Activated CD4-positive, alpha-beta T cell treated with anti-CD3 and anti-CD28 coated beads, Interleukin-2, Interleukin-4, amounts not matched to agents 100 ng/mL and 50 ng/mL, durations not matched to agents 16 hours and 8 hours (primary cell): ENCODE measurements at regions not wholly inside any gene's neighbourhood (a gene's known extent, or its start where the extent isn't known, plus 50 kb on each side); places are given as distances from the start of the nearest gene placed in this dataset.

Experiments
- DNase-seq: peaks from one replicate; pipeline ENCODE4 v3.0.0-alpha.2; 2020; ENCODE audit warnings: low spot score

DNA sequence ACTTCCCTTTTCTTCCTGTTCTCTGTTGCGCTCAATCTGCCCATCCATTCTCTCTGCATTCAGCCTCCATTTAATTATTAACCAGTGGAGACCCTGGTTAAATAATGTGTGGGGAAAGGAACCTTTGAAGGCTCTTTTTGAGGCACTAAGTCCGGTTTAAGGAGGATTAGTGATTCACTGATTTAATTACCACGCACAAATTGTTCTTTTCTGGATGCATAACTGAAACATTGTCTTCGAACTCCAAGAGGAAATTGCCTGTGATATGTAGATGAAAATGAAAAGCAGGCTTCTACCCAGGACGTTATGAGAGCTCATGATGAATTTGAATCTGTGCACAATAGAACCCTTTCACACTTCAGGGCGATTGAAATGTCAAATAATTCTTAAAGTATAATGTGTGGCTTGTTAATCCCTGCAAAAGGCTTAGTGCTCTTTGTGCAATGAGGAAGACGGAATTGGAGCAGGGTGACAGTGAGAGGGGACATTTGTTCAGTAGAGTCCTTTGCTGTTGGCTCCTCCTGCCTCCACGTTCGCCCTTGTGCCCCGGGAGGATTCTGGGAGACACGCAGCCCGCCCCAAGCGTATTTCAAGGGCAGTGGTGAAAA, 51.1 kb upstream of the ZNF236 start:
- DNase-seq = no peak

DNA sequence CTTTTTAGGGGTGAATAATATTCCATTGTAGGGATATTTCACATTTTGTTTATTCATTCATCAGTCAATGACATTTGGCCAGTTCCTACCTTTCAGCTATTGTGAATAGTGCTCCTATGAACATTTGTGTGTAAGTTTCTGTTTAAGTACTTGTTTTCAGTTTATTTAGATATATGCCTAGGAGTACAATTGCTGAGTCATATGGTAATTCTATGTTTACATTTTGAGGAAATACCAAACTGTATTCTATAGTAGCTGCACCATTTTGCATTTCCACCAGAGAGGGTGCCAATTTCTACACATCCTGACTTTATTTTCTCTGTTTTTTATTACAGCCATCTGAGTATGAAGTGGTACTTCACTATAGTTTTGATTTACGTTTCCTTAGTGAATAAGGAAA, 54.4 kb upstream of the ZNF236 start:
- DNase-seq = no peak

DNA sequence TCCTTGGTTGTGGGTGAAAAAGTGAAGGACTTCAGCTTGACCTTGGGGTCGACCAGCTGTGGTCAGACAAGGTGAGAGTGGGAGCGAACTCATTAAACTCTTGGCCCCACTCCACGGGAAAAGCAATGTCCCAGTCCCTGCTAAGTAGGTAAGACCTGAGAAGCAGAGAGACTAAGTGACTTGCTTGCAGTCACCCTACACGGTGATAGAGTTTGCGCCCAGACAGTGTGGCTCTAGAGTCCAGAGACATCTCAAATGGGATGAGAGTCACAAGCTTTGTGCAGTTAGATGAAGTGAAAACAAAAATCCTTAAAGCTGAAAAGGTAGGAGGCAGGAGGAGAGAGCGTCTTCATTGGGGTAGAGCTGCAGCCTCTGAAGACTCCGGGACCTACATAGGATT, 55.9 kb upstream of the ZNF236 start:
- DNase-seq = no peak

DNA sequence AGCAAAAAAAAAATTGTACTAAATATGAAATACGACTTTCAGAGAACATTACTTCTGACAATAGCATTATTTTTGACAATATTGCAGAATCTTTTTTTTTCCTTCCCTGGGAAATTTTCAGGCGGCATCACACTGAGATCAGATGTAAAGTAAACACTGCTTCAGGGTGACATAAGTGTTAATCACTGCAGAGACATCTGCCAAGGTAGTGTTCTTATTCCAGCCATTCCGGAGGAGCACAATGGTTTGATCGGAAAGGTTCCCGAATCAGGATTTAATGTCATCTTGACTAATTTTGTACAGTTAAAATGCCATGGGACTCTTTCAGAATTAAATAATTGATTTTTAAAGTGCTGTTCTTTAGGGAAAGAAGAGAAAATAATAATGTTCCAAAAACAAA, 56.7 kb upstream of the ZNF236 start:
- DNase-seq = no peak

DNA sequence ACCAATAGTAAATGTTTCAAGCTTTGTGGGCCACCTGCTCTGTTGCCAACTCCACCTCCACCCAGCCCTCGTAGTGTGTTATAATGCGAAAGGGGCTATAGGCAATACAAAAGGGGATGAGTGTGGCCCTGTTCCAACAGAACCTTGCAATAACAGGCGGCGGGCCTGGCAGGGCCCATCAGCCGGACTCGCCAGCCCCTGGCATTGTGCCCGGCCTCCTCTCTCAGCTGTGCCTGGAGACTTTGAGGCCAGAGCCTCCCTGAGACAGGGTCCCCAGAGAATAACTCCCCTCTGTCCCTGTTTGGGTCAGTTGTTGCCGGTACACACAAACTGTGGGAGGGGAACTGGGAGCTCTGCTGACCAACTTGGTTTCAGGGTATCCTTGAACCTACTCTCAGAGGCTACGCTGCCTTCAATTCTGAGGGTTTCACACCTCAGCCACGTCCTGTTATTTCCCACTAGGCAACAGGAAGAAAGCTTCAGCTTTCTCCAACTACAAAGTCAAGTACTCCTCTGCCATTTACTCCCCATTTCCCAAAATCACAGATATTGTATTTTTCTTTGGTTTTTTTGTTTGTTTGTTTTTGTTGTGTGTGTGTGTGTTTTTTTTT, 58.0 kb upstream of the ZNF236 start:
- no peak for DNase-seq

DNA sequence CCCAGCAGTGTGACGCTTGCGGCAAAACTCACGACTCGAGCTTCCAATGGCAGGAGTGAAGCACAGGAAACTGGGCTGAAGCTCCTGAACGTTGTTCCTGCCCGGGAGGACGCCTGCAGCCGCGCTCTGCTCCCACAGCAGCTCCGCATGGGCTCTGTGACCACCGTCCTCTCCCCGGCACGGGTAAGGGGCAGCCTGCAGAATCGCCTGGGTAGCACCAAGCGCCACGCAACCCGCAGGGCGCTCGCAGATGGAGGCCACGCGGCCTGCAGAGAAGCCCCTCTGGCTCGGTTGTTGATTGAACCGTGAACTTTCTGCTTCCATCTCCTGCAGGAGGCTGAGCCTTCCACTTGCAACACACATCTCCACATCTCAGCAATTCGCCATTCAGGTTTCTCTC, 63.3 kb upstream of the ZNF236 start:
- DNase-seq = no peak

DNA sequence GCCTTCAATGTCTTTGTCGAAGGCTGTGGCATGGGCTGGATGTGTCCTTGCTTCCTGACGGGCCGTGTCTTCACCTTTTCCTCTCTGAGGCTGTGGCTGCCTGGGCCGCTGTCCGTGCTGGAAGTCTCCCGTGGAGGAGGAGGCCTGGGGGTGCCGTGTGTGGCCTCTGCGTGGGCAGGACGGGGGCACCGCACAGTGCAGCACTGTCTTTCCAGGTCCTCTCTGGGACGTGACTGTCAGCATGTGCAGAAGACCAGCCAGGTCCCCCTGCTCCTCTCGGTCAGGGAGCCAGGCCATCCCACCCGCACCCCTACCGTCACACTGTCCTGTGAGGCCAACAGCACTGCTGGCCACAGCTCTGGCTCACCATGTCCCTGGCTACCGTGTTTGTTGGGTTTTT, 64.4 kb upstream of the ZNF236 start:
- DNase-seq = no peak

DNA sequence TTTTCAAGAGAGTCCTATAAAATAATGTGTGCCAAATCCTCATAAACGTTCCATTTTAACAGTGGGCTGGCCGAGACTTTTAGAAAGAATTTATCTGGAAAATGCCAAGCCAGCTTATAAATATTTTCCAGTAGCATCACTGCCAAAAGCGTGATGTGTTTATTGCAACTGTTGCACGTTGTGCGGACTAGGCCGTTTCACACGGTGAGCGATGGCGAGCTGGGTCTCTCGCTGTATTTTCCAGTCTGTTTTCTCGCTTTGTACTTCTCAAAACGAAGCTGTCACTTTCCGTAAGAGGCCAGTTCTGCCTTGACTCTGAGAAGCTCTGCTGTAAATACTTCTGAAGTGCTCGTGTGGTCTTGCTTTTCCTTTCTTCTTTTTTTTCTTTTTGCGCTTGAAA, 65.0 kb upstream of the ZNF236 start:
- DNase-seq = no peak

DNA sequence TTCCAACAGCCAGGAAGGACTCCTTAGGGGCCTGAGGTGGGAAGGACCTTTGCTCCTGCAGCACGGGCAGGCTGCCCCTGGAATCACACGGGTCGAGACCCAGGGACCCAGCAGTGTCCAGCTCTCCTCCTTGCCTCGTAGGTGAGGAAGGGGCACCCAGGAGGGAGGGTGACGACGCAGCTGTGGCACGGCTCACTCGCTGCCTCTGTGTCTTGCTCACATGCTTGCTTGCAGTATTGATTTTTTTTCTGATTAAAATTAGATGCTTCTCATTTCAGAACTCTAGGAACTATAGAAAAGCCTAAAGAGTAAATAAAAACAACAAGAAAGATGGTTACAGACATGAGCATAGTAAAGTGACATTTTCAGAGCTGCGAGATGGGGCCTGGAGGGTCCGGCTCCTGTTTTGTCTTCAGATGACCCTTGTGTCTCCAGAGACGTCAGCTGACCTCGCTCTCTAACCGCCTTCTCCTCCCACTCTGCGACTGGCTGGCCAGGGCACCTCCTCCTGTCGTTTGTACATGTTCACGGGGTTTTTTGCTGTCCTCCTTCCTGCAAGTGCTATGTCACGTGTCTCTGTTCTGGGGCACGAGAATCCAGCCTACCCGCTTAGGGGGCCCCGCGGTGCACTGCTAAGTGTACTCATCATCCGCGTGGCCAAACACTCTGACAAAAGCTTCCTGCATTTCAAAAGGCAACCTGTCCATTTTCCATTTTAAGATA, 65.7 kb upstream of the ZNF236 start:
- no peak for DNase-seq

DNA sequence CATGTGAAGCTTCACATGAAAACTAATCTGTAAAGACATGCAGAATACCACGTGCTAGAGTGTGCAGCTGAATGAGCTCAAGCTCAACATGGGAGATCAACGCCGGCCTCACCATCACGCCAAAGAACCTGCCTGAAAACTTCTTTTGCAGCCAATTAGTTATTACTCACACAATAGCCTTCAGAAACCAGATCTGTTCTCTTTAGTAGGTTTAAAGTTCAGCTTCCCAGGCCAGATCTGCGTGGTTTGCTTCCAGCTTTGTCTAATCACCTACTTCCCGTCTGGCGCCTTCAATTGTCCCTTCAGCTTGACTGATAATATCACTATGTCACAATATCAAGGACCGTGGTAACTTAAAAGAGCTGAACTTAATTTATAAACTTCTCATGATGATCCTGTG, 68.0 kb upstream of the ZNF236 start:
- no peak for DNase-seq

DNA sequence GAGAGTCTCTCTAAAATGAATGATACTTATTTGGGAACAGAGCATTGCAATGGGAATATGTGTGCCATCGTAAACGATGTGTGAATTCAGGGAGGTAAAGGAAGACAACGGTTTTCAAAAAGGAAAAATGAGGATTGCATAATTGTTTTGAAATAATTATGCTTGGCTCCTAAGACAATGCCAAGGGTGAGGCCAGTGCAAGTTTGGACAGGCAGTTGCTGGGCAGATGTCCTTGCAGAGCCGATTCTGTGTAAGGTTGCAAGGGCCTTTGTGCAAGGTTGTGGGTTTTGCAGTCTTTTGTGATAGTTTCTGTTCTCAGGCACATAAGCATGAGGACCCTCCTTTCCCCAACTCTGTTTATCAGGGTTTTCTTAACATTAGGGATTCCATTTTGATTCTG, 70.0 kb upstream of the ZNF236 start:
- DNase-seq = no peak

DNA sequence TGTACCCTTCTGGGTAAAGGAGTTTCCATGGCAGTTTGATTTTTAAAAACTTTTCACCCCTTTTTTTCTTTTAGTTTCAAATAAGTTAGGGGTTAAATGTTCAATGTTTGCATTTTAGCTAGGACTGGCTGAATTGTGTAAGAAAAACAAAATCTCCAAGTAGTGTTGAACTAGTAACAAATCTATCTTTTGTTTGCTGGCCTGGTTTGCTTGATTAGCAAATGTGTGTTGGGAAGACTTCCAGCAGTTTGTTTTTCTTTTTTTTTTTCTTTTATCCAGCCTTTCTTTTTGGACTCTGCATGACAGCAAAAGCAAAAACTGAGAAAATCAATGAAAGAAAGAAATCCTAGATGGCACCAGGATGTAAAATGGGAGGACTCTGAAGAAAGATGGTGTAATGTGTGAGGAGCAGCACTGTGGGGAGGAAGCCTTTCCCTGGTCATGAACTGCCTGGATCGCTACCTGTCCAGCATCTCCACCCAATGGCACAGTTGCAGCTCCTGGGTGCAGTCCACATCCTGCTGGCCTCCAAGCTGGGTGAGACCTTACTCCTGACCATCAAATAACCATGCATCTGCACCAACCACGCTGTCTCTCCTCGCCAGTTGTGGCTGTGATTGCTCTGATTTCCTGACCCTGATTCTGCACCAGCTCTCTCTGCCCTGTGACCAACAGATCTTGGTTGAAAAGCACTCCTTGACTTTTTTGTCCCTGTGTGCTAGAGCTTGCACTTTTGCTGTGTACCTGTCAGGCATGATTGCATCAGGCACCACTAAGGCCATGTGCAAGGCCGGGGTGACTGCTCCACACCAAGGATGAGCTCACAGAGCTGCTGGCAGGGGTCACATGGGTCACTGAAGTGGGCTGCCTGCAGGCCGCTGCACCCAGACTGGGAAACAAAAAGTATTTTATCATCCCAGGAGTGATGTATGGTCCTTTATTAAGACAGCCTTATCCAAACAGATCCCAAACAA, 71.2 kb upstream of the ZNF236 start:
- no peak for DNase-seq

DNA sequence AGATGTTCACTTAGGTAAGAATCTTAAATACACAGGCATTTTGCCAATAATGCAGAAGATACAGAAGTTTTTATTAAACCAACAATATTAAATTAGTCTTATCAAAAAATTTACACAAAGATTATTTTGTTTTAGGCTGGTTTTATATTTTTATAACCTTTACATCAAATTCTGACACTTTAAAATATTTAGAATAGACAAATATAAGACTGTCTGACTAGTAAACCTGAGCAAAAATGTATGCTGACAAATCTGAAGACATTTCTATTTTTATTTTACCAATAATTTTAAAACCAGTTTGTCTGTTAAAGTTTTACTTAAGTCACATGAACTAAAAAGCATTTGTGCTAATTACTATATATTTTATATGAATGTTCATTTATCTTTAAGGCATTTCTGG, 72.1 kb upstream of the ZNF236 start:
- DNase-seq = no peak

DNA sequence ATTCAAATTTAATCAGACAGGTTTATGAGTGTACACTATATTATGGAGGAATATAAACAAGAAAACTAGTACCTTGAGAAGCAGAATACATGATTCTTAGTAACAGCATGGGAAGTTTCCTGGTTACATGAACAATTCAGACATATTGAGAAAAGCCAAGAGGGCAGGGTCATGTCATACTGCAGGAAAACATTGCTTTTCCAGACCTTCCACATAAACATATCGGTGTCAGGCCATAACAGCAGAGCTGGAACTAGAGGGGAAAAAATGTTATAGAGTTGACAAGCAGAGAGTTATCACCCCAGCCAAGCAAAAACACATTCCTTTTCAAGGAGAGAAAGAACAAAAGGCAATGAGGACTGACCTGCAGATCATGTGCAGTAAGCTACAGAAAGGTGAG, 74.7 kb upstream of the ZNF236 start:
- no peak for DNase-seq

DNA sequence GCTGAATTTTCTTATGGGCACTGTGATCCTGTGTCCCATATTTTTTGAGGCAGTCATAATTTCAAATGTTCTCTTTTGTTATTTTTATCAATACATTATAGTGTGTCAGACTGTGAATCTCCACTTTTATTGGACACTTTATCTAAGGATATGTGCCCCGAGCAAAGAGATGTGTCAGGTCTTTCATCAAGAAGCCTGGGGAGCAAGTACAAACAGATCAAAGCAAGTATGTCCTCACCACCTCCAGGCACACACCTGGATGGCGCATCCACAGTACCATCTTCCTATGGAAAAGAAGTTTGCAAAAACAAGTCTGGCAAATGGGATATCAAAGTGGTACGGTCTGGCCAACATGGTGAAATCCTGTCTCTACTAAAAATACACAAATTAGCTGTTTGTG, 81.0 kb upstream of the ZNF236 start:
- no peak for DNase-seq

DNA sequence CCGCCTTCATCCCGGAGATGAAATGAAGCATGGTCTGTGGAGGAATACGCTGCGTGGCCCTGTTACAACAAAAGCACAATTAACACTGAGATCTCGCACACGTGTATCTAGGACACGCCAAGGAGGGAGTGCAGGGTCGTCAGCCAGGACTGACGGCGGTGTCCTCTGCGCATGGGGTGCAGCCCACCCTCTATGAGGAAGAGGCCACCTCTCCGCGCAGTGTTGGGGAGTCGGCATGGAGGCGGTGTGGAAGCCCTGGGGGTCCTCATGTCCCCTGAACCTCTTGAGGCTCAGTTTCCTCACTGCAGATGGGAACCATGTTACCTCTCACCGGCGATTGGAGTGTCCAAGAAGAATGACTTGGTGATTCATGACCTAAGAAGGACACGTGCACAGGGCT, 86.0 kb upstream of the ZNF236 start:
- no peak for DNase-seq

DNA sequence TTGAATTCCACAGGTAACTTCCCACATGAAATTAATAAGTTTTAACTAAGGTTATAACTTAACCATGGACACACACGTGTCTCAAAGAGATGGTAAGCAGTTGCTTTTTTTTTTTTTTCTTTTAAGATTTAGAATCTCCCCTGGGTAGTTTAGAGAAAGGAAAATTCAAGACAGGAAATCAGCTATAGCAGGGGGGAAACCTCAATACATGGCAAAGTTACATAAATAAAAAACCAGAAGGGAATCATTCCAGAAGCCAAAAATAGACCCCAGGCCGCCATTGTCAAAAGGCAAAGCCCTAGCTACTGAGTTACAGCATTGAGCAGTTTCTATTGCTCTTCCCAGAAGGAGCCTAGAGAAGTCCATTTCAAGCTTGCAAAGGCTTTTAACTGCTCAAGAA, 91.5 kb upstream of the ZNF236 start:
- DNase-seq = no peak

DNA sequence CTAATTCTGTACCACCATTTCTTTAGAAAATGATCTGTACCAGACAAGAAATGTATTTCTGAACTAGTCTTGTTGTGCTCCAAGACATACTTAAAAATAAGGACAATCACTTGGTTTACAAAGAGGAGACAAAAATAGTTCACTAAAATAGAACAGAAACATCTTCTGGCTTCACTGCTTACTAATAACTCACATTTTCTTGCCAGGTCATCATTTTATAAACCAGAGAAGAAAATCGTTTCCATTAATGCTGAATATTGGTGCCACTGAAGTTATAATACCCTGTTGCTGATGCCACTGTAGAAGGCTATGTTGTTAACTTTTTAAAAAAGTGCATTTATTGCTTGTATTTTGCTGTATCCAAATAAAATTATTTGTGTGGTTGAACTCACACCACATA, 94.8 kb upstream of the ZNF236 start:
- no peak for DNase-seq

DNA sequence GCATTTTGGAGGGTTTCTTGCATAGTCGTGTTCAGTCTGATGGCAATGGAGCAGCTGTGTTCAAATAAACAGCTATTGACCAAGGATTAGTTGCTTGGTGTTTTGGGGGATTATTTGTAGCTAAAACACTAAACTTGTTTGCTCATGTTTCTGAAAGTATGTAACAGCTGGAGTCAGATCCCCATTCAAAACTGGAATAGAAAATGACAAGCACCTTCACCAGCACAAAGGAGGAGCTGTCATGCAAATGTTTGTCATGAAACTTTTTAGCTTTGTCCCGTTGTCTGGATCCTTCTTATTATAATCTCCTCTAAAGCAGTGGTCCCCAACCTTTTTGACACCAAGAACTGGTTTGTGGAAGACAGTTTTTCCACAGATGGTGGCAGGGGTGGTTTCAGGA, 96.9 kb upstream of the ZNF236 start:
- no peak for DNase-seq

DNA sequence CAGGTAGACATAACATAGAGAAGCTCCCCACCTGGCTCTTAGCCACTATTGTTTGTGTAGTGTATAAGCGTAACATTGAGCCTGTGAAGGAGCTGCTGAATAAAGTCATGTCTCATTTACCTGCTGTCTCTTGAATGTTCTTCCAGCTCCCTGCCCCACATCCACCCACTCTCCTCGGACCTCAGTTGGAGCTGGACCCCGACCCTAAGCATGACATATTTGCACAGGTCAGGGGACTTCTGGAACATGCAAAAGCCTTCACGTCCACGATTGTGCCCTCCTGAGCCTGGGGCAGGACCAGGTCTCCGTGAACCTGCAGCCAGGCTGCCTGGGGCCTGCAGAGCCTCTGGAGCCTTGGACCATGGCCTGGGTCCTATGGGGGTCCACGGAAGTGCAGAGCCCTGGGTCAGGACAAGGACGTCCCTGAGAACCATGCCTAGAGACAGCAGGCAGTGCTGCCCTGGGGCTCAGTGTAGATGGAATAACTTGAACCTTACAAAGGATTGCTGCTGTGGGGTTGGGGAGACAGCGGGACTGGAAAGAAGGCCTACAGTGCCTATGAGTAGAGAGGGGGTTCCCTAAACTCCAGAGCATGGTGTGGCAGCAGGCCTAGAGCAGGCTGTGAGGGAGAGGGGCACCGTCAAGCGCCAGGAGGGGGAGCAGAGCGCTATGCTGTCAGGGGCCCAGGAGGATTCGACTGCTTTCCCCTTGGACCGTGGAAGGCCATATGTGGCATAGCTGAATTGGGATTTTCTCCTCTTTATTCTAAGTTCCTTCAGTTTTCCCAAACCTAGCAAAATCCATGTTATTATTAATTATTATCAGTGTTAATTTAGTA, 99.9 kb upstream of the ZNF236 start:
- no peak for DNase-seq

DNA sequence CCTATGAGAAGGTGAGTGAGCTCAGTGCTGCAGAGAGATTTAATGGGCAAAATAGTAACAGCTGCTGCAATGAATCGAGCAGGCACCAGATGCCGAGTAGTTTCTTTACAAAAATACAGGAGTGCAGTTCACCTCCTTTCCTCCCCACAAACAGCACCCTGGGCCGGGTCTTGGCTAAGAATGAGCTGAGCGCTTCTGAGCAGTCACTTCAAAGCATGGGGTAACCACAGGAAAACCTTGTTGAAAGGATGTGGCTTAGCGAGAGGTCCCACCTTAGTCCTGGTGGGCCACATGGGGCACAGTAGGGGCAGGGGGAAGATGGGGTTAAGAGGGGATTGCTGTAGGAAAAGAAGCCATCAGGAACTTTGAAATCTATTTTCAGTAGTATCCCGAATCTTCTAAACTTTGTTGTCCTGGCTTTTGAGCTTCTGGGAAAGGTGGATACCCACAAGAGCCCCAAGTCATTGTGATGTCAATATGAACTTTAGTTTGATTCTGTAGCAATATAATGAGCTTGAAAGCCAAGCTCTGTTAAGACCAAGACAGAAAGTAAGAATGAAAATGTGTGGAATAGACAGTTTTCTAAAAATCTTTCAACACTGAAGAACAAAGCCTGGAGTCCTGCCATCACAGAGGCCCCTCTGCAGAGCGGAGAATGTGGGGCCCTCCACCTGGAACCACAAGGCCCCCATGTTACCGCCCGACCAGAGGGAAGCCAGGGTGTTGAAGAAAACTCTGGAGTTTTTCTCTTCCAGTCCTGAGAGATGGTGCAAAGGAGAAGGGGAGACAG, 101.0 kb upstream of the ZNF236 start:
- peak; percentile 62 for DNase-seq
